SK-N-SH treated with all-trans-retinoic acid at 6 μM for 48 hours (cell line): ENCODE measurements at regions not wholly inside any gene's neighbourhood (a gene's known extent, or its start where the extent isn't known, plus 50 kb on each side); places are given as distances from the start of the nearest gene placed in this dataset.

Experiments used
- ATAC-seq: fragments of 200-7000 bp; cut with Tn5 transposase; 3 replicates; pipeline ENCODE4 v1.9.1; 2020; ENCODE audit warnings: mild to moderate bottlenecking, moderate library complexity
- BACH2 ChIP-seq: fragments of 250-450 bp; sonication (Bioruptor Pico); IDR thresholded peaks from 2 replicates; pipeline ENCODE4 v1.9.0; 2021; ENCODE audit warnings: mild to moderate bottlenecking, borderline replicate concordance
- CREB5 ChIP-seq: fragments of 250-450 bp; sonication (Bioruptor Pico); IDR thresholded peaks from 2 replicates; pipeline ENCODE4 v1.5.1; 2020; ENCODE audit warnings: low read depth, mild to moderate bottlenecking, moderate library complexity
- CSRNP3 ChIP-seq: fragments of 250-450 bp; sonication (Bioruptor Pico); IDR thresholded peaks from 2 replicates; pipeline ENCODE4 v1.5.1; 2021; ENCODE audit warnings: mild to moderate bottlenecking, moderate library complexity
- ESRRG ChIP-seq: fragments of 250-450 bp; sonication (Bioruptor Pico); IDR thresholded peaks from 2 replicates; pipeline ENCODE4 v1.6.1; 2021; ENCODE audit warnings: mild to moderate bottlenecking
- GLIS3 ChIP-seq: fragments of 250-450 bp; sonication (Bioruptor Pico); IDR thresholded peaks from 2 replicates; pipeline ENCODE4 v1.5.0; 2020; ENCODE audit warnings: mild to moderate bottlenecking, moderate library complexity
- ISL1 ChIP-seq: fragments of 250-450 bp; sonication (Bioruptor Pico); IDR thresholded peaks from 2 replicates; pipeline ENCODE4 v2.1.2; 2022; ENCODE audit warnings: mild to moderate bottlenecking, moderate library complexity
- OSR1 ChIP-seq: fragments of 250-450 bp; sonication (Bioruptor Pico); IDR thresholded peaks from 2 replicates; pipeline ENCODE4 v1.8.0; 2022; ENCODE audit warnings: moderate library complexity, mild to moderate bottlenecking, inconsistent platforms
- PATZ1 ChIP-seq: fragments of 250-450 bp; sonication (Bioruptor Pico); IDR thresholded peaks from 2 replicates; pipeline ENCODE4 v1.8.0; 2020; ENCODE audit warnings: mild to moderate bottlenecking, moderate library complexity, borderline replicate concordance
- POU6F1 ChIP-seq: fragments of 250-450 bp; sonication (Bioruptor Pico); IDR thresholded peaks from 2 replicates; pipeline ENCODE4 v1.8.0; 2021; ENCODE audit warnings: low read depth, mild to moderate bottlenecking, moderate library complexity, borderline replicate concordance
- PPARA ChIP-seq: fragments of 250-450 bp; sonication (Bioruptor Pico); IDR thresholded peaks from 2 replicates; pipeline ENCODE4 v1.5.0; 2020; ENCODE audit warnings: mild to moderate bottlenecking, borderline replicate concordance
- RARB ChIP-seq: fragments of 250-450 bp; sonication (Bioruptor Pico); IDR thresholded peaks from 2 replicates; pipeline ENCODE4 v1.8.0; 2021; ENCODE audit warnings: mild to moderate bottlenecking, moderate library complexity
- SNAI2 ChIP-seq: fragments of 250-450 bp; sonication (Bioruptor Pico); IDR thresholded peaks from 2 replicates; pipeline ENCODE4 v1.5.0; 2020; ENCODE audit warnings: mild to moderate bottlenecking, moderate library complexity
- TCF4 ChIP-seq: fragments of 250-450 bp; sonication (Bioruptor Pico); IDR thresholded peaks from 2 replicates; pipeline ENCODE4 v1.8.0; 2021; ENCODE audit warnings: mild to moderate bottlenecking, moderate library complexity, borderline replicate concordance
- TOX ChIP-seq: fragments of 250-450 bp; sonication (Bioruptor Pico); IDR thresholded peaks from 2 replicates; pipeline ENCODE4 v1.8.0; 2021; ENCODE audit warnings: mild to moderate bottlenecking, moderate library complexity, borderline replicate concordance
- TSHZ2 ChIP-seq: fragments of 250-450 bp; sonication (Bioruptor Pico); IDR thresholded peaks from 2 replicates; pipeline ENCODE4 v1.5.0; 2020; ENCODE audit warnings: mild to moderate bottlenecking, moderate library complexity
- ZC3H10 ChIP-seq: fragments of 250-450 bp; sonication (Bioruptor Pico); IDR thresholded peaks from 2 replicates; pipeline ENCODE4 v1.5.1; 2021; ENCODE audit warnings: mild to moderate bottlenecking, moderate library complexity
- ZFP30 ChIP-seq: fragments of 450-650 bp; formaldehyde crosslinking; IDR thresholded peaks from 2 replicates; pipeline ENCODE4 v1.5.0; 2022; ENCODE audit warnings: mild to moderate bottlenecking, moderate library complexity
- ZNF565 ChIP-seq: fragments of 450-650 bp; formaldehyde crosslinking; conservative IDR thresholded peaks from 2 replicates; pipeline ENCODE4 v1.5.0; 2020; ENCODE audit warnings: low read depth, mild to moderate bottlenecking, moderate library complexity
- ZNF70 ChIP-seq: fragments of 450-650 bp; formaldehyde crosslinking; IDR thresholded peaks from 2 replicates; pipeline ENCODE4 v1.5.0; 2020; ENCODE audit warnings: mild to moderate bottlenecking, moderate library complexity
- ZNF8 ChIP-seq: fragments of 450-650 bp; formaldehyde crosslinking; IDR thresholded peaks from 2 replicates; pipeline ENCODE4 v1.5.0; 2020; ENCODE audit warnings: mild to moderate bottlenecking, moderate library complexity

- no peak for TF ChIP-seq SNAI2 (CRISPR knock-in tag)
- TF ChIP-seq PPARA (CRISPR knock-in tag) = no peak
- TF ChIP-seq PATZ1 (CRISPR knock-in tag) = no peak
- no peak for ATAC-seq
Observed at GRCh38 chr3:124588794-124589193, 141.5 kb upstream of the UMPS start.

- TF ChIP-seq GLIS3 (CRISPR knock-in tag) = no peak
- TF ChIP-seq ZFP30 = no peak
- TF ChIP-seq PATZ1 (CRISPR knock-in tag) = no peak
- TF ChIP-seq CSRNP3 = no peak
- no peak for TF ChIP-seq CREB5 (CRISPR knock-in tag)
- TF ChIP-seq, all 23 proteins: peak for 0
- ATAC-seq = no peak
Observed at GRCh38 chr3:124591699-124592098, 138.6 kb upstream of the UMPS start.

GRCh38 chr3:124592658-124593441, 137.4 kb upstream of the UMPS start:
- no peak for ATAC-seq

More at GRCh38 chr3:124592658-124593441, 137.4 kb upstream of the UMPS start:
- TF ChIP-seq ZNF565 (CRISPR knock-in tag) = no peak
- TF ChIP-seq TCF4 (CRISPR knock-in tag) = no peak
- no peak for TF ChIP-seq BACH2 (CRISPR knock-in tag)
- no peak for TF ChIP-seq POU6F1
- TF ChIP-seq CREB5 (CRISPR knock-in tag) = no peak
- TF ChIP-seq ZNF8 (CRISPR knock-in tag) = no peak
- no peak for TF ChIP-seq OSR1
- no peak for TF ChIP-seq ZNF70 (CRISPR knock-in tag)
- TF ChIP-seq TSHZ2 = no peak
- TF ChIP-seq ISL1 (CRISPR knock-in tag) = no peak
- no peak for TF ChIP-seq ZC3H10 (CRISPR knock-in tag)
- TF ChIP-seq RARB (CRISPR knock-in tag) = no peak
- TF ChIP-seq SNAI2 (CRISPR knock-in tag) = no peak
- TF ChIP-seq ESRRG (CRISPR knock-in tag) = no peak
- no peak for TF ChIP-seq TOX (CRISPR knock-in tag)
